CD4-positive, alpha-beta T cell (primary cell): ENCODE measurements at regions not wholly inside any gene's neighbourhood (a gene's known extent, or its start where the extent isn't known, plus 50 kb on each side); places are given as distances from the start of the nearest gene placed in this dataset.

Experiments
- ATAC-seq: fragments of 200-7000 bp; cut with Tn5 transposase; one replicate; pipeline ENCODE4 v1.10.0; 2022; ENCODE audit warnings: mild to moderate bottlenecking; ENCODE audit not compliant: poor library complexity
- CTCF ChIA-PET: fragments of 350-600 bp; sonication (Branson Sonifier 250); formaldehyde crosslinking; loops from one replicate; lab custom pipeline; 2021; ENCODE audit warnings: antibody characterized with exemption, inconsistent platforms; lab: Charles Lee
- POLR2A ChIA-PET: fragments of 350-600 bp; sonication (Branson Sonifier 250); formaldehyde crosslinking; loops from one replicate; lab custom pipeline; 2021; ENCODE audit warnings: antibody characterized with exemption, inconsistent platforms; lab: Charles Lee
- DNase-seq, 14 experiments: peaks; one replicate each; pipeline ENCODE4 v3.0.0-alpha.2; 2013 to 2020; ENCODE audit warnings: mixed read lengths in 2 of 14
- H3K27ac ChIP-seq, 2 donors: one replicate each; pipeline versions ENCODE4 v1.5.1 to v1.7.0; 2013; ENCODE audit warnings: low read length in 2 of 2, low read depth in 1 of 2, mild to moderate bottlenecking in 1 of 2
- H3K27me3 ChIP-seq, 2 experiments: 1 replicate in 1 of 2; 2 replicates in 1 of 2; pipeline versions ENCODE4 v1.6.1 to v1.7.0; 2013; ENCODE audit warnings: low read length in 2 of 2, control low read depth in 1 of 2, mild to moderate bottlenecking in 1 of 2, moderate library complexity in 1 of 2; ENCODE audit not compliant: insufficient read depth in 2 of 2, control insufficient read depth in 1 of 2
- H3K36me3 ChIP-seq: one replicate; pipeline ENCODE4 v1.6.1; 2013; ENCODE audit warnings: low read length, control low read depth; ENCODE audit not compliant: insufficient read depth
- H3K4me1 ChIP-seq: one replicate; pipeline ENCODE4 v1.6.1; 2013; ENCODE audit warnings: low read length, control low read depth; ENCODE audit not compliant: insufficient read depth
- H3K4me3 ChIP-seq: one replicate; pipeline ENCODE4 v1.5.1; 2013; ENCODE audit warnings: mild to moderate bottlenecking, low read length, moderate library complexity
- H3K9me3 ChIP-seq, 2 experiments: 1 replicate in 1 of 2; 2 replicates in 1 of 2; pipeline versions ENCODE4 v1.6.1 to v1.7.0; 2013; ENCODE audit warnings: low read length in 2 of 2, mild to moderate bottlenecking in 2 of 2, control low read depth in 1 of 2, moderate library complexity in 1 of 2; ENCODE audit not compliant: control insufficient read depth in 1 of 2, insufficient read depth in 1 of 2
- H3K27ac Mint-ChIP-seq: one replicate; pipeline ENCODE4 v1.8.0; 2020; ENCODE audit warnings: mixed read lengths
- H3K27me3 Mint-ChIP-seq: one replicate; pipeline ENCODE4 v1.8.0; 2021; ENCODE audit warnings: mixed read lengths
- H3K36me3 Mint-ChIP-seq: one replicate; pipeline ENCODE4 v1.8.0; 2021; ENCODE audit warnings: low read depth, mixed read lengths
- H3K4me1 Mint-ChIP-seq: one replicate; pipeline ENCODE4 v1.8.0; 2021; ENCODE audit warnings: low read depth, mixed read lengths
- H3K4me3 Mint-ChIP-seq: one replicate; pipeline ENCODE4 v1.8.0; 2020; ENCODE audit warnings: mild to moderate bottlenecking, mixed read lengths
- H3K9me3 Mint-ChIP-seq: one replicate; pipeline ENCODE4 v1.8.0; 2020; ENCODE audit warnings: mixed read lengths
- CTCF ChIP-seq: fragments of 200-600 bp; IDR thresholded peaks from one replicate; pipeline ENCODE4 v1.8.0; 2022; ENCODE audit warnings: antibody characterized with exemption, mild to moderate bottlenecking
- intact Hi-C, 2 experiments: fragments of 100-400 bp; cut with DNase I in 1 of 2; cut with micrococcal nuclease in 1 of 2; formaldehyde crosslinking; loops; one replicate each; pipeline versions ENCODE4 v1.15.1 to v1.9.0; 2023 to 2025; cut with DNase I, micrococcal nuclease

GRCh38 chr22:48001101-48001500 lies 1238.7 kb downstream of the TBC1D22A start:
- intact Hi-C loops = no loop called here
- H3K36me3 Mint-ChIP-seq = no peaks in the 10 kb centered on the region
- no peak for TF ChIP-seq CTCF
- no peak overlapping the region for H3K4me3 ChIP-seq
- no peaks in the 10 kb centered on the region for H3K4me1 ChIP-seq
- no peak overlapping the region for H3K4me3 Mint-ChIP-seq
- no peaks in the 10 kb centered on the region for H3K4me1 Mint-ChIP-seq
- ATAC-seq (no peak), DNase-seq (no peak)
- H3K36me3 ChIP-seq = no peaks in the 10 kb centered on the region
- H3K9me3 Mint-ChIP-seq = no peaks in the 10 kb centered on the region
- CTCF ChIA-PET = no interaction called here
- no peak overlapping the region for H3K27ac ChIP-seq
- H3K27me3 ChIP-seq = no peaks in the 10 kb centered on the region
- H3K9me3 ChIP-seq = no peaks in the 10 kb centered on the region
- no peak overlapping the region for H3K27ac Mint-ChIP-seq
- POLR2A ChIA-PET = no interaction called here
- no peaks in the 10 kb centered on the region for H3K27me3 Mint-ChIP-seq

- H3K9me3 Mint-ChIP-seq = no peaks in the 10 kb centered on the region
- DNase-seq (no peak), ATAC-seq (no peak)
- no peaks in the 10 kb centered on the region for H3K27me3 Mint-ChIP-seq
- Histone ChIP-seq H3K9me3 (peaks cover 0 to 7% of the 10 kb centered on the region in 2 experiments), H3K36me3 (no peaks in the 10 kb centered on the region), H3K27ac (no peak overlapping the region), H3K4me1 (no peaks in the 10 kb centered on the region), H3K27me3 (no peaks in the 10 kb centered on the region), H3K4me3 (no peak overlapping the region)
- no peak overlapping the region for H3K27ac Mint-ChIP-seq
- intact Hi-C loops = no loop called here
- no peaks in the 10 kb centered on the region for H3K4me1 Mint-ChIP-seq
- CTCF ChIA-PET = no interaction called here
- TF ChIP-seq CTCF = no peak
- POLR2A ChIA-PET = no interaction called here
- no peaks in the 10 kb centered on the region for H3K36me3 Mint-ChIP-seq
- no peak overlapping the region for H3K4me3 Mint-ChIP-seq
Observed at GRCh38 chr22:47997612-47998011, 1235.2 kb downstream of the TBC1D22A start.

- no peak overlapping the region for H3K27ac ChIP-seq
- CTCF ChIA-PET = no interaction called here
- no peak overlapping the region for H3K27ac Mint-ChIP-seq
- no peaks in the 10 kb centered on the region for H3K27me3 Mint-ChIP-seq
- H3K4me1 ChIP-seq = no peaks in the 10 kb centered on the region
- DNase-seq (no peak), ATAC-seq (no peak)
- no peak overlapping the region for H3K4me3 Mint-ChIP-seq
- H3K27me3 ChIP-seq = no peaks in the 10 kb centered on the region
- H3K36me3 Mint-ChIP-seq = no peaks in the 10 kb centered on the region
- H3K4me1 Mint-ChIP-seq = no peaks in the 10 kb centered on the region
- POLR2A ChIA-PET = no interaction called here
- TF ChIP-seq CTCF = no peak
- H3K9me3 ChIP-seq = peaks cover 0 to 7% of the 10 kb centered on the region in 2 experiments
- intact Hi-C loops = no loop called here
- H3K4me3 ChIP-seq = no peak overlapping the region
- H3K9me3 Mint-ChIP-seq = no peaks in the 10 kb centered on the region
- H3K36me3 ChIP-seq = no peaks in the 10 kb centered on the region
Observed at GRCh38 chr22:47997052-47997590, 1234.7 kb downstream of the TBC1D22A start.
